PFSK-1 (cell line): ENCODE measurements at regions not wholly inside any gene's neighbourhood (a gene's known extent, or its start where the extent isn't known, plus 50 kb on each side); places are given as distances from the start of the nearest gene placed in this dataset.

Experiments used
- FOXP2 ChIP-seq: optimal IDR thresholded peaks from 2 replicates; pipeline ENCODE3; 2011; ENCODE audit warnings: borderline replicate concordance, control low read depth, inconsistent platforms; ENCODE audit not compliant: insufficient read depth; ENCODE audit errors: extremely low read length, extremely low read depth
- POLR2AphosphoS5 ChIP-seq: IDR thresholded peaks from 2 replicates; pipeline ENCODE4 v1.6.1; 2012; ENCODE audit warnings: low read depth, mild to moderate bottlenecking, control low read depth, low read length, moderate library complexity
- REST ChIP-seq, 2 experiments: IDR thresholded peaks; 2 replicates each; pipeline versions ENCODE4 v1.6.1 to v1.8.0; 2011 to 2012; ENCODE audit warnings: low read depth in 2 of 2, low read length in 2 of 2, control low read depth in 1 of 2, inconsistent platforms in 1 of 2, mild to moderate bottlenecking in 1 of 2, moderate library complexity in 1 of 2; ENCODE audit not compliant: insufficient read depth in 1 of 2
- SIN3A ChIP-seq: IDR thresholded peaks from 2 replicates; pipeline ENCODE4 v1.6.1; 2012; ENCODE audit warnings: mild to moderate bottlenecking, low read length, moderate library complexity, borderline replicate concordance; ENCODE audit not compliant: insufficient read depth
- TAF1 ChIP-seq: IDR thresholded peaks from 2 replicates; pipeline ENCODE4 v1.6.1; 2012; ENCODE audit warnings: low read length, control low read depth, borderline replicate concordance; ENCODE audit not compliant: insufficient read depth

GRCh38 chr11:134889832-134890231, 477.8 kb upstream of the B3GAT1 start:
- TF ChIP-seq FOXP2 (no peak), REST (IDR thresholded peaks at IDR 0.05; ENCODE audit: insufficient read depth in 1 of 2, low read depth in 2 of 2, low read length in 2 of 2) (no peak), POLR2AphosphoS5 (no peak), TAF1 (no peak), SIN3A (no peak)

GRCh38 chr11:134888821-134889220, 476.8 kb upstream of the B3GAT1 start:
- TF ChIP-seq POLR2AphosphoS5 (no peak), SIN3A (no peak), TAF1 (no peak), FOXP2 (no peak), REST (IDR thresholded peaks at IDR 0.05; ENCODE audit: insufficient read depth in 1 of 2, low read depth in 2 of 2, low read length in 2 of 2) (no peak)

GRCh38 chr11:134887896-134888295, 475.9 kb upstream of the B3GAT1 start:
- TF ChIP-seq REST (IDR thresholded peaks at IDR 0.05; ENCODE audit: insufficient read depth in 1 of 2, low read depth in 2 of 2, low read length in 2 of 2), result no peak
- TF ChIP-seq POLR2AphosphoS5, result no peak
- TF ChIP-seq TAF1, result no peak
- TF ChIP-seq SIN3A, result no peak
- TF ChIP-seq FOXP2, result no peak

GRCh38 chr11:134883484-134883883, 471.4 kb upstream of the B3GAT1 start:
- TF ChIP-seq POLR2AphosphoS5 (no peak), SIN3A (no peak), REST (IDR thresholded peaks at IDR 0.05; ENCODE audit: insufficient read depth in 1 of 2, low read depth in 2 of 2, low read length in 2 of 2) (no peak), TAF1 (no peak), FOXP2 (no peak)
